GM21423 (cell line): ENCODE measurements at regions not wholly inside any gene's neighbourhood (a gene's known extent, or its start where the extent isn't known, plus 50 kb on each side); places are given as distances from the start of the nearest gene placed in this dataset.
"Not testable (repeated sequence)": the region's sequence is repeated elsewhere in the genome, so short reads cannot be mapped to it uniquely, and the experiment has no call there.

Experiments used
- ATAC-seq: cut with Tn5 transposase; IDR thresholded peaks from one replicate; pipeline ENCODE4 v1.9.1; 2021; ENCODE audit warnings: mild to moderate bottlenecking, moderate library complexity; ENCODE audit not compliant: unreplicated experiment

DNA sequence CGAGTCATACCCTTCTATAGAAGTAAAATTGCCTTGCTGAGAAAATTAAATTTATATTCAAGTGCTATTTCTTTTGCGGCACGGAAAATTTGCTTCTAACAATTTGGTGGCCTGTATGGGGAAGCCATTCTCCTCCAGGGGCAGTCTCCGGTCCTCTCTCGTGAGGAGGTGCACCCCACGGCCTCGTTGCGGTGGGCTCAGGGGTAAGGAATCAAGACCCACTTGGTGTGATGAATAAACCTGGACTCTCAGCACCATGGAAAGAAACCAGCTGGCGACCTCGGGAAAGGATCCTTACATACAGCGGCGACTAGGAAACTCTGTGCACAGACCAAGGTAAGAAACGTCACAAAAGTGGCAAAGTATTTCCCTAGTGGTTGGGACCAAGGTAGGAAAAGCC, 252.9 kb downstream of the DPY19L2 start:
- no peak for ATAC-seq

- no peak for ATAC-seq
Measured at GRCh38 chr12:63410197-63410596, 258.1 kb downstream of the DPY19L2 start.

DNA sequence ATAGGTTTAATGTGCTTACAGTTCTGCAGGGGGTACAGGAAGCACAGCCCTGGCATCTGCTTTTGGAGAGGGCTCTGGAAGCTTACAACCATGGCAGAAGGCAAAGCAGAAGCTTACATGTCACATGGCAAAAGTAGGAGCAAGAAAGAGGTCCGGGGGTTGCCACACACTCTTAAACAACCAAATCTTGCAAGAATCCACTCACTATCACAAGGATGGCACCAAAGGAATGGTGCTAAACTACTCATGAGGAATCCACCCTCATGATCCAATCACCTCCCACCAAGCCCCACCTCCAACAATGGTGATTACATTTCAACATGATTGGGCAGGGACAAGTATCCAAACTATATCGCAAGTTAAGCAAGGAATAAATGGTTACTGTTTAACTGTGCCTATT, 255.8 kb upstream of the AVPR1A start:
- ATAC-seq = no peak

- ATAC-seq = no peak
Measured at GRCh38 chr12:63404611-63405010, 253.6 kb upstream of the AVPR1A start.

DNA sequence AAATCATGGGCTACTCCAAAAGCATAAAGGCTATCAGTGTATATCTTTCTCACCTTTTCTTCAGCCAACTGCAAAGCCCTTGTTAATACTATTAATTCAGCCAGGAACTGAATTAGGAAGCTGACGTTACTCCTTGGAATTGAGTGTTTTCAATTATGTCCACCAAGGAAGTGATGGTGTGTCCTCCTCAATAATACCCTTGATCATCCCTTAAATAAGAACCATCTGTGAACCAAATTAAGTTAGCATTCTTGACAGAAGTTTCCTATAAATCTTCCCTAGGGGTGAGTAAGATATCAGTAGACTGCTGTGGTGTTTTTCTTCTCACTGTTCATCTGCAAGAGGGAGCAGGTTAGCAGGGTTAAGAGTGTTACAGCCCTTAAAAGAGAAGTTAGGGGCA, 252.3 kb upstream of the AVPR1A start:
- ATAC-seq = no peak

DNA sequence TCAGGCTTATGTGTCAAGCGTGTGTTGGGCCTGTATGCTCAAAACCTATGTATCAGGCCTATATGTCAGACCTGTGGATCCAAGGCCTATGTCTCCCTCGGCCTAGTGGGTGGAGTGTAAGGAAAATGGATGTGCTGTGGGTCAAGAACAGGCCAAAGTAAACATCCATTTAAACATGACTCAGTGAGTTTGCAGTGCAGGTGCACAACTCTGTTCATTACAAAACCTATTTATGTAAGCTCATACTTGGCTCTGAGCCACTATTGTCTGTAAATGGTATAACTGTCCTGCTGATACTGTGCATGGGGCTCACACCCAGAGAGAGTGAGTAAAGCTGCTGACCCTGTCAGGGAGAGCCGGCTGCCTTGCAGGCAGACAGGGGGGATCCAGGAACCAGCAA, 249.7 kb upstream of the AVPR1A start:
- ATAC-seq = no peak

DNA sequence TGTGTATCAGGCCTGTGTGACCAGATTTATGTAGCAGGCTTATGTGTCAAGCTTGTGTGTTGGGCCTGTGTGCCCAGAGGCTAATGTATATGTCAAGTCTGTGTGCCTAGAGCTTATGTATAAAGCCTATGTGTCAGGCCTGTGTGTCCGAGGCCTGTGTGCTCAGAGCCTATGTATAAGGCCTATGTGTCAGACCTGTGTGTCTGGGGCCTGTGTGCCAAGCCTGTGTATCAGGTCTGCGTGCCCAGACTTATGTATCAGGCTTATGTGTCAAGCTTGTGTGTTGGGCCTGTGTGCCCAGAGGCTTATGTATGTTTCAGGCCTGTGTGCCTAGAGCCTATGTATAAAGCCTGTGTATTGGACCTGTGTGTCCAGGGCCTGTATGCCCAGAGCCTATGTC, 249.3 kb upstream of the AVPR1A start:
- no peak for ATAC-seq

GRCh38 chr12:63397807-63398206, 246.8 kb upstream of the AVPR1A start:
- no peak for ATAC-seq

- no peak for ATAC-seq
Measured at GRCh38 chr12:63396135-63396534, 245.1 kb upstream of the AVPR1A start.

GRCh38 chr12:63394983-63395382, 244.0 kb upstream of the AVPR1A start:
- no peak for ATAC-seq

- ATAC-seq = no peak
Measured at GRCh38 chr12:63394349-63394748, 243.3 kb upstream of the AVPR1A start.

DNA sequence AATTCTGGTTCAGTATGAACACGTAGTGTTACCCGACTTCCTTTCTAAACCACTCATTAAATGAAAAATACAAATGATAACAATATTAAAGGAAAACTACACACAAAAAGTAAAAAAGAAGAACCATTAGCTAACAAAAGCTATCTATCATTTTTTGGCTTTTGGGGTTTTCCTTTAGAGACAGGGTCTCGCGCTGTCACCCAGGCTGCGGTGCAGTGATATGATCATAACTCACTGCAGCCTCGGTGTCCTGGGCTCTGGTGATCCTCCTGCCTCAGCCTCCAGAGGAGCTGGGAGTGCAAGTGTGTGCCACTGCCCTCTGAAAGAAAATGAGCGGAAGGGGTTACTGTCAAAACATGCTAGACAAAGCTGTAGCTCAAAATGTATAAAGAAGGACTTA, 238.2 kb upstream of the AVPR1A start:
- no peak for ATAC-seq

GRCh38 chr12:63387771-63388170, 236.8 kb upstream of the AVPR1A start:
- no peak for ATAC-seq

- ATAC-seq = no peak
Measured at GRCh38 chr12:63382930-63383329, 231.9 kb upstream of the AVPR1A start.

- no peak for ATAC-seq
Measured at GRCh38 chr12:63362791-63363190, 211.8 kb upstream of the AVPR1A start.

DNA sequence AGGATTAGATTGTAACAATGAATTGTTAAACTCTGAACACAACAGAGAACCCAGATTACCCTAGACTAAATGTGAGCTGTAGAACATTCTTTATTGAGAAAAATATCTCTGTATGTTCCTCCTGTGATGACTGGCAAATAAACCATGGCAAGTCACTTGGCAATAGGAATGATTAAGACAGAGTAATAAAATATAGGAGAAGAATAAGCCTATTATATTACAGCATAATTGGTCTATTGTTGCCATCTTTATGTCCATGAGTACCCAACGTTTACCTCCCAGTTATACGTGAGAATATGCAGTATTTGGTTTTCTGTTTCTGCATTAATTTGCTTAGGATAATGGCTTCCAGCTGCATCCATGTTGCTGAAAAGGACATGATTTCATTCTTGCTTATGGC, 211.2 kb upstream of the AVPR1A start:
- no peak for ATAC-seq

DNA sequence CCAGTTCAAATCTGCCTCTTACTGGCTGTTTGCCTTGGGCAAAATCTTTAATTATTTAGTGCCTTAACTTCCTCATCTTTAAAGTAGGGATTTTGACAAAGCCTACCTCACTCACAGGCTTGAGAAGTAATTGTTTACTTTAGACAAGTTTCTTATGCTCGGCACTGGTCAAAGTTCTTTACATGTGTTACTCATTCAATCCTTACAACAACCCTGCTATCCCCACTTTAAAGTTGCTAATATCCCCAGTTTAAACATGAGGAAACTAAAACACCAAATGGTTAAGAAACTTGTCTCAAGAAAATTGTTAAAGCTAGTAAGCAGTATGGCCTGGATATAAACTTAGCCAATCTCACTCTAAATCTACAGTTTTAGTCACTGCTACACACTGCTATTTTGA, 204.0 kb upstream of the AVPR1A start:
- no peak for ATAC-seq

DNA sequence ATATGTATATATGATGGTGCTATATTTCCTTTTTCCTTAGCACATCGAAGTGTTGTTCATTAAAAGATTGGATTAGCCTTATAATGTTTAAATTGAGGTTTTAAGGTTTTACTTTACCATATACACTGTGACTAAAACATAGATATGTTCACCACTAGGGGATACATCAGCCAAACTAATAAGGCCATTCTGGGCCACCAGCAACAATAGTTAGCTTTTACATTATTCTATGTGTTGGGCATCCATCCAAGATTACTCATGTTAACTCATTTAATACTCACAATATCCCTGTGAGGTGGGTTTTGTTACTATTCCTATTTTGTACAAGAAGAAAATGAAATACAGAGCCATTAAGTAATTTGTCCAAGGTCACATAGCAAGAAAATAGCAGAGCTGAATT, 202.6 kb upstream of the AVPR1A start:
- ATAC-seq = no peak

- ATAC-seq = no peak
Measured at GRCh38 chr12:63351370-63351769, 200.4 kb upstream of the AVPR1A start.

GRCh38 chr12:63348556-63348955, 197.6 kb upstream of the AVPR1A start:
- ATAC-seq = no peak

DNA sequence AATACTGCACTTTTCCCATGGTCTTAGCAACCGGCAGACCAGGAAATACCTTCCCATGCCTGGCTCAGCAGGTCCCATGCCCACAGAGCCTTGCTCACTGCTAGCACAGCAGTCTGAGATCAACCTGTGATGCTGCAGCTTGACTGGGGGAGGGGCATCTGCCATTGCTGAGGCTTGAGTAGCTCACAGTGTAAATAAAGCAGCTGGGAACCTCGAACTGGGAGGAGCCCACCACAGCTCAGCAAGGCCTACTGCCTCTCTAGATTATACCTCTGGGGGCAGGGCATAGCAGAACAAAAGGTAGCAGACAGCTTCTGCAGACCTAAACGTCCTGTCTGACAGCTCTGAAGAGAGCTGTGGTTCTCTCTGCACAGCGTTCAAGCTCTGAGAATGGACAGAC, 186.2 kb upstream of the AVPR1A start:
- not testable (repeated sequence) for ATAC-seq

DNA sequence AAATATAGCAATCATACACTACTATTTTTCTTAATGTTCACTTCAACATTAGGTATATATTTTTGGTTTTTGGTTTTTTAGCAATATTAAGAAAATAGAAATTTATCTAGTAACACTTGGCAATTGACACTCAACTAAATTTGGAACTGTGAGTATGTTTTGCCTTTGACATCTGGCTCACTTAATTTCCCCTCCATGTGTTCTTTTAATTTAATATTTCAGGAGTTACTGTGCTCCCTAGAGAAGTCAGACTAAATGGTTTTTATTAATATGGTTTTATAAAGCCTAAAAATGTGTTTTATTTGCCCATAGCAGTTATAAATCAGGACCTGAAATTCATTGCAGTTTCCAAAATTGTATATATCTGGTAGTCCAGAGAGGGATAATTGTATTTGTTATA, 175.3 kb upstream of the AVPR1A start:
- ATAC-seq = no peak

GRCh38 chr12:63325757-63326156, 174.8 kb upstream of the AVPR1A start:
- ATAC-seq = no peak

DNA sequence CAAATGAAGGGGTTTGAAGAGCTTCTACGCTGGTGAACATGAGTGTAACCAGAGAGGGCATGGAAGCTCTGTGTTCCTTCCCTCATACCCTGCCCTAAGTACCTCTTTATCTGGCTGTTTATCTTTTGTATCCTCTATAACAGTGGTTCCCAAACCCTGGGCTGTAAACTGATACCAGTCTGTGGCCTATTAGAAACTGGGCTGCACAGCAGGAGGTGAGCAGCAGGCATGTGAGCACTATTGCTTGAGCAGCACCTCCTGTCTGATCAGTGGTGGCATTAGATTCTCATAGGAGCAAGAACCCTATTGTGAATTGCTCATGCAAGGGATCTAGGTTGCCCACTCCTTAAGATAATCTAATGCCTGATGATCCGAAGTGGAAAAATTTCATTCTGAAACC, 172.9 kb upstream of the AVPR1A start:
- ATAC-seq = no peak
